ENCODE measurements at regions not wholly inside any gene's neighbourhood (a gene's known extent, or its start where the extent isn't known, plus 50 kb on each side); places are given as distances from the start of the nearest gene placed in this dataset.

GRCh38 chr2:179338681-179339080 is 74.0 kb upstream of the SESTD1 start:
- intact Hi-C loops (cut with DNase I; ENCODE audit: low total_unique reads): no loop called here
- no peaks in the 10 kb centered on the region for H3K9me3 ChIP-seq
- DNase-seq: no peak
- H3K4me1 ChIP-seq: peaks cover 0 to 33% (median 16%) of the 10 kb centered on the region in 4 donors
- H3K4me3 ChIP-seq: no peak overlapping the region
- no peak for TF ChIP-seq EP300 (IDR thresholded peaks at IDR 0.05)
- no peak for TF ChIP-seq POLR2A (IDR thresholded peaks at IDR 0.05)
- peak in 1 of 3 donors; percentile 55 for TF ChIP-seq POLR2AphosphoS5 (IDR thresholded peaks at IDR 0.05)
- TF ChIP-seq, protein P1, sequence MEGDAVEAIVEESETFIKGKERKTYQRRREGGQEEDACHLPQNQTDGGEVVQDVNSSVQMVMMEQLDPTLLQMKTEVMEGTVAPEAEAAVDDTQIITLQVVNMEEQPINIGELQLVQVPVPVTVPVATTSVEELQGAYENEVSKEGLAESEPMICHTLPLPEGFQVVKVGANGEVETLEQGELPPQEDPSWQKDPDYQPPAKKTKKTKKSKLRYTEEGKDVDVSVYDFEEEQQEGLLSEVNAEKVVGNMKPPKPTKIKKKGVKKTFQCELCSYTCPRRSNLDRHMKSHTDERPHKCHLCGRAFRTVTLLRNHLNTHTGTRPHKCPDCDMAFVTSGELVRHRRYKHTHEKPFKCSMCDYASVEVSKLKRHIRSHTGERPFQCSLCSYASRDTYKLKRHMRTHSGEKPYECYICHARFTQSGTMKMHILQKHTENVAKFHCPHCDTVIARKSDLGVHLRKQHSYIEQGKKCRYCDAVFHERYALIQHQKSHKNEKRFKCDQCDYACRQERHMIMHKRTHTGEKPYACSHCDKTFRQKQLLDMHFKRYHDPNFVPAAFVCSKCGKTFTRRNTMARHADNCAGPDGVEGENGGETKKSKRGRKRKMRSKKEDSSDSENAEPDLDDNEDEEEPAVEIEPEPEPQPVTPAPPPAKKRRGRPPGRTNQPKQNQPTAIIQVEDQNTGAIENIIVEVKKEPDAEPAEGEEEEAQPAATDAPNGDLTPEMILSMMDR (IDR thresholded peaks at IDR 0.05): no peak
- no peaks in the 10 kb centered on the region for H3K36me3 ChIP-seq
- WGBS, 5 donors: 73 to 90% (median 88%) methylated on average over 3 of the region's 3 CpGs
- no peaks in the 10 kb centered on the region for H3K27me3 ChIP-seq
- H3K27ac ChIP-seq: peak overlapping the region in 2 of 5 donors; percentile 9 to 63

- WGBS, 5 donors: 53 to 69% (median 64%) methylated on average over 4 of the region's 4 CpGs
- TF ChIP-seq, protein P1 (IDR thresholded peaks at IDR 0.05): no peak
- no peak for TF ChIP-seq POLR2AphosphoS5 (IDR thresholded peaks at IDR 0.05)
- H3K36me3 ChIP-seq: no peaks in the 10 kb centered on the region
- H3K9me3 ChIP-seq: no peaks in the 10 kb centered on the region
- peaks cover 0 to 43% (median 19%) of the 10 kb centered on the region in 4 donors for H3K4me1 ChIP-seq
- intact Hi-C loops (cut with DNase I; ENCODE audit: low total_unique reads): no loop called here
- DNase-seq: peak in 1 of 2 donors; percentile 20
- H3K4me3 ChIP-seq: no peak overlapping the region
- H3K27ac ChIP-seq: no peak overlapping the region
- H3K27me3 ChIP-seq: no peaks in the 10 kb centered on the region
Observed at GRCh38 chr2:179336782-179337534, 72.3 kb upstream of the SESTD1 start.

- no peak overlapping the region for H3K4me3 ChIP-seq
- TF ChIP-seq POLR2AphosphoS5 (IDR thresholded peaks at IDR 0.05) (no peak), EP300 (IDR thresholded peaks at IDR 0.05) (no peak), POLR2A (IDR thresholded peaks at IDR 0.05) (no peak)
- TF ChIP-seq, protein P1 (IDR thresholded peaks at IDR 0.05): no peak
Observed at GRCh38 chr2:179335732-179336131, 71.1 kb upstream of the SESTD1 start.

GRCh38 chr2:179332903-179333302 is 68.3 kb upstream of the SESTD1 start:
- TF ChIP-seq, protein P1 (IDR thresholded peaks at IDR 0.05): no peak
- peak in 1 of 3 donors; percentile 24 for TF ChIP-seq POLR2AphosphoS5 (IDR thresholded peaks at IDR 0.05)
- intact Hi-C loops (cut with DNase I; ENCODE audit: low total_unique reads): no loop called here
- Histone ChIP-seq H3K4me3 (no peak overlapping the region), H3K27ac (no peak overlapping the region), H3K4me1 (peaks cover 0 to 27% (median 11%) of the 10 kb centered on the region in 4 donors), H3K27me3 (no peaks in the 10 kb centered on the region), H3K36me3 (no peaks in the 10 kb centered on the region), H3K9me3 (no peaks in the 10 kb centered on the region)
- WGBS, 5 donors: 23 to 52% (median 45%) methylated on average over 2 of the region's 2 CpGs
- DNase-seq: no peak

More at GRCh38 chr2:179335732-179336131, 71.1 kb upstream of the SESTD1 start:
- Histone ChIP-seq H3K36me3 (no peaks in the 10 kb centered on the region), H3K9me3 (no peaks in the 10 kb centered on the region), H3K27me3 (no peaks in the 10 kb centered on the region), H3K4me1 (peaks cover 0 to 32% (median 14%) of the 10 kb centered on the region in 4 donors), H3K27ac (no peak overlapping the region)
- intact Hi-C loops (cut with DNase I; ENCODE audit: low total_unique reads): no loop called here
- no peak for DNase-seq
- 57 to 63% (median 59%) methylated on average over 2 of the region's 2 CpGs for WGBS, 5 donors

All from stomach (tissue), 8 donors.